Endodermal cell (in vitro differentiated cells): ENCODE measurements at regions not wholly inside any gene's neighbourhood (a gene's known extent, or its start where the extent isn't known, plus 50 kb on each side); places are given as distances from the start of the nearest gene placed in this dataset.

Experiments used
- DNase-seq: peaks from one replicate; pipeline ENCODE4 v3.0.0-alpha.2; 2017
- H3K27ac ChIP-seq: 2 replicates; pipeline ENCODE4 v1.5.1; 2013; ENCODE audit warnings: mild to moderate bottlenecking, low read depth, low read length, moderate library complexity
- H3K27me3 ChIP-seq: 2 replicates; pipeline ENCODE4 v1.6.1; 2013; ENCODE audit warnings: mild to moderate bottlenecking, low read length, moderate library complexity; ENCODE audit not compliant: insufficient read depth, control insufficient read depth, poor library complexity, severe bottlenecking
- H3K36me3 ChIP-seq: 2 replicates; pipeline ENCODE4 v1.7.0; 2013; ENCODE audit warnings: mild to moderate bottlenecking, low read length, moderate library complexity; ENCODE audit not compliant: control insufficient read depth, insufficient read depth
- H3K4me1 ChIP-seq: one replicate; pipeline ENCODE4 v1.7.0; 2013; ENCODE audit warnings: low read length; ENCODE audit not compliant: control insufficient read depth, insufficient read depth
- H3K4me3 ChIP-seq: 2 replicates; pipeline ENCODE4 v1.5.1; 2013; ENCODE audit warnings: mild to moderate bottlenecking, low read length, moderate library complexity
- H3K9ac ChIP-seq: 2 replicates; pipeline ENCODE4 v1.6.1; 2013; ENCODE audit warnings: mild to moderate bottlenecking, low read length, moderate library complexity; ENCODE audit not compliant: poor library complexity, severe bottlenecking; ENCODE audit errors: extremely low read depth
- H3K9me3 ChIP-seq: 2 replicates; pipeline ENCODE4 v1.6.1; 2013; ENCODE audit warnings: mild to moderate bottlenecking, low read length, moderate library complexity; ENCODE audit not compliant: control insufficient read depth
- H3K27ac Mint-ChIP-seq: 2 replicates; pipeline ENCODE4 v1.8.0; 2020; ENCODE audit warnings: mixed read lengths
- H3K27me3 Mint-ChIP-seq: 2 replicates; pipeline ENCODE4 v1.8.0; 2021; ENCODE audit warnings: mild to moderate bottlenecking, mixed read lengths; ENCODE audit not compliant: insufficient read depth
- H3K36me3 Mint-ChIP-seq: 2 replicates; pipeline ENCODE4 v1.8.0; 2020; ENCODE audit warnings: low read depth, mixed read lengths
- H3K4me1 Mint-ChIP-seq: 2 replicates; pipeline ENCODE4 v1.8.0; 2020; ENCODE audit warnings: mixed read lengths
- H3K4me3 Mint-ChIP-seq: 2 replicates; pipeline ENCODE4 v1.8.0; 2020; ENCODE audit warnings: mild to moderate bottlenecking, moderate library complexity, mixed read lengths
- H3K9me3 Mint-ChIP-seq: 2 replicates; pipeline ENCODE4 v1.8.0; 2020; ENCODE audit warnings: mild to moderate bottlenecking, mixed read lengths
- WGBS, 2 experiments: methylation state at CpG; one replicate each; pipeline versions ENCODE4 v1.1.5 to v1.1.7; 2013; ENCODE audit warnings: missing lambda C conversion rate in 2 of 2, mixed read lengths in 1 of 2; ENCODE audit not compliant: insufficient coverage in 1 of 2, insufficient read length in 1 of 2; 5-methylcytosine and 5-hydroxymethylcytosine counted together
- TF ChIP-seq, protein P1 (sequence below): fragments of 200-600 bp; sonication (generic); conservative IDR thresholded peaks from 2 replicates; pipeline ENCODE4 v1.5.0; 2021; ENCODE audit warnings: antibody characterized with exemption, mild to moderate bottlenecking

DNA sequence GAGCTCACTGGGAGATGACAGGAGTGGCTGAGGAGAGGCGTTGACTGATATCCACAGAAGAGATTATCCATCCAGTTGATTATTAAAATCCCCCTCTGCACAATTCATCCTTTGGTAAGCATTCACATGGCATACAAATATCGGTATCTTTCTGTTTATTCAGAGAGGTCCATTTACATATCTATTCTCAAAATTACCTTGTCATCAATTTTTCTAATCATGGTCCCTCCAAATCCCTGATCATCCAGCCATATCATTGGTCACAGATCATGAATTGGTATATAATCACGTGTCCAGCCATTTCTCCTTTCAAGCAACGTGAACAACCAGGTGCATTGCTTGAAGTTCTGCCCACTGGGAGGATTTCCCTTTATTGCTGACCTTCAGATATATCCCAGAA lies 1321.0 kb downstream of the ROBO2 start:
- H3K9me3 Mint-ChIP-seq, result peaks cover 3% of the 10 kb centered on the region
- no peak overlapping the region for H3K27ac ChIP-seq
- no peaks in the 10 kb centered on the region for H3K27me3 ChIP-seq
- H3K36me3 Mint-ChIP-seq, result peaks cover 1% of the 10 kb centered on the region
- no peaks in the 10 kb centered on the region for H3K36me3 ChIP-seq
- DNase-seq, result no peak
- no peak overlapping the region for H3K4me3 ChIP-seq
- no peak overlapping the region for H3K9ac ChIP-seq
- peaks cover 7% of the 10 kb centered on the region for H3K9me3 ChIP-seq
- WGBS, 2 experiments, result 83 to 88% methylated on average over 4 of the region's 4 CpGs
- TF ChIP-seq, protein P1, sequence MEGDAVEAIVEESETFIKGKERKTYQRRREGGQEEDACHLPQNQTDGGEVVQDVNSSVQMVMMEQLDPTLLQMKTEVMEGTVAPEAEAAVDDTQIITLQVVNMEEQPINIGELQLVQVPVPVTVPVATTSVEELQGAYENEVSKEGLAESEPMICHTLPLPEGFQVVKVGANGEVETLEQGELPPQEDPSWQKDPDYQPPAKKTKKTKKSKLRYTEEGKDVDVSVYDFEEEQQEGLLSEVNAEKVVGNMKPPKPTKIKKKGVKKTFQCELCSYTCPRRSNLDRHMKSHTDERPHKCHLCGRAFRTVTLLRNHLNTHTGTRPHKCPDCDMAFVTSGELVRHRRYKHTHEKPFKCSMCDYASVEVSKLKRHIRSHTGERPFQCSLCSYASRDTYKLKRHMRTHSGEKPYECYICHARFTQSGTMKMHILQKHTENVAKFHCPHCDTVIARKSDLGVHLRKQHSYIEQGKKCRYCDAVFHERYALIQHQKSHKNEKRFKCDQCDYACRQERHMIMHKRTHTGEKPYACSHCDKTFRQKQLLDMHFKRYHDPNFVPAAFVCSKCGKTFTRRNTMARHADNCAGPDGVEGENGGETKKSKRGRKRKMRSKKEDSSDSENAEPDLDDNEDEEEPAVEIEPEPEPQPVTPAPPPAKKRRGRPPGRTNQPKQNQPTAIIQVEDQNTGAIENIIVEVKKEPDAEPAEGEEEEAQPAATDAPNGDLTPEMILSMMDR, result no peak
- H3K27ac Mint-ChIP-seq, result no peak overlapping the region
- no peaks in the 10 kb centered on the region for H3K4me1 ChIP-seq
- H3K4me1 Mint-ChIP-seq, result no peaks in the 10 kb centered on the region
- H3K4me3 Mint-ChIP-seq, result no peak overlapping the region
- H3K27me3 Mint-ChIP-seq, result no peaks in the 10 kb centered on the region

DNA sequence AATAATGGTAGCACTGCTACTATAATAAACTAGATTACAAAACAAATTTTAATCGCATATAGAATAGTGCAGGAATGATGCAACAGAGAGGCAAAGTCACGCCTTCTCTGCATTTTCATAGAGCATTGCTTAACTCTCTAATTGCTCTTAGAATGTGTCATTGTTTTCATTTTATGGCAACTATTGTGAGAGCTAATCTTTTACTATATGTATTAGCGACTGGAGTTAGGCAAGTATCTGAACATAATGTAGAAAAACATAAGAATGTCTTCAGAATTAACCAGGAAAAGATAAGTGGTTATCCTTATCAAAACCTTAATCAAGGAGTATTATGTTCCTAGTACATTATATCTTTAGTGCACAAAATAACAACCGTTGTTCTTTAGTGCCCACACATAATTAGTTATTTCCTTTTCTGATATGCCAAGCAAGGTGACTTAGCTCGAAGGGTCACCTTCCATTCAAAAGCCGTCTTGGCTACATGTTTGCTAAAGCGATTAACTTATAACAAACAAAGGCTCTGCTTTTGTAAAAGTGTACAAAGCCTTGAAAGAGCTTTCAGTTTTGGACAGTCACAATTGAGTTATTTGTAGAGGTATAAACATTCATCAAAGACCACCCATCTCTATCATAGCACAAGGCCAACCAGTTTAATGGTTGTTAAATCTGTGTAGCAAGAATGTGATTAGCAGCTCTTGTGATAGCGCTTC lies 1328.9 kb downstream of the ROBO2 start:
- H3K36me3 Mint-ChIP-seq, result no peaks in the 10 kb centered on the region

DNA sequence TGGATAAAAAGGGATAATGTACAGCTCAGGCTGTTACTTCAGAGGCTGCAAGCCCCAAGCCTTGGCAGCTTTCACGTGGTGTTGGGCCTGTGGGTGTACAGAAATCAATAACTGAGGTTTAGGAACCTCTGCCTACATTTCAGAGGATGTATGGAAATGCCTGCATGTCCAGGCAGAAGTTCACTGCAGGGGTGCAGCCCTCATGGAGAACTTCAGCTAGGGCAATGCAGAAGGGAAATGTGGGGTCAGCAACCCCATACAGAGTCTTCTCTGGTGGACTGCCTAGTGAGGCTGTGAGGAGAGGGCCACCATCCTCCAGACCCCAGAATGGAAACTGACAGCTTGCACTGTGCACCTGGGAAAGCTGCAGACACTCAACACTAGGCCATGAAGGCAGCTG lies 1350.3 kb downstream of the ROBO2 start:
- 40 to 63% methylated on average over 1 of the region's 1 CpG for WGBS, 2 experiments
- H3K36me3 ChIP-seq, result no peaks in the 10 kb centered on the region
- TF ChIP-seq, protein P1, result no peak

More for the DNA sequence above, 1328.9 kb downstream of the ROBO2 start:
- Mint-ChIP-seq H3K27me3 (no peaks in the 10 kb centered on the region), H3K4me1 (peaks cover 6% of the 10 kb centered on the region), H3K27ac (no peak overlapping the region), H3K9me3 (no peaks in the 10 kb centered on the region), H3K4me3 (no peak overlapping the region)
- Histone ChIP-seq H3K9ac (no peak overlapping the region), H3K4me3 (no peak overlapping the region), H3K4me1 (peaks cover 4% of the 10 kb centered on the region), H3K9me3 (no peaks in the 10 kb centered on the region), H3K36me3 (no peaks in the 10 kb centered on the region), H3K27ac (no peak overlapping the region), H3K27me3 (no peaks in the 10 kb centered on the region)
- 79 to 91% methylated on average over 5 to 8 of the region's 8 CpGs for WGBS, 2 experiments
- TF ChIP-seq, protein P1, result no peak
- DNase-seq, result no peak

More for the DNA sequence above, 1350.3 kb downstream of the ROBO2 start:
- H3K9me3 ChIP-seq, result peaks cover 28% of the 10 kb centered on the region
- H3K27me3 ChIP-seq, result no peaks in the 10 kb centered on the region
- H3K4me3 ChIP-seq, result no peak overlapping the region
- Mint-ChIP-seq H3K4me1 (no peaks in the 10 kb centered on the region), H3K27me3 (no peaks in the 10 kb centered on the region), H3K27ac (no peak overlapping the region), H3K4me3 (no peak overlapping the region), H3K9me3 (peaks cover 47% of the 10 kb centered on the region), H3K36me3 (peaks cover 17% of the 10 kb centered on the region)
- no peak overlapping the region for H3K27ac ChIP-seq
- no peak for DNase-seq
- no peak overlapping the region for H3K9ac ChIP-seq
- no peaks in the 10 kb centered on the region for H3K4me1 ChIP-seq
